ENCODE measurements at regions not wholly inside any gene's neighbourhood (a gene's known extent, or its start where the extent isn't known, plus 50 kb on each side); places are given as distances from the start of the nearest gene placed in this dataset.
"Not testable (repeated sequence)": the region's sequence is repeated elsewhere in the genome, so short reads cannot be mapped to it uniquely, and the experiment has no call there.

- no peaks in the 10 kb centered on the region for H3K9me3 Mint-ChIP-seq
- no peak overlapping the region for H3K4me3 Mint-ChIP-seq
- no peaks in the 10 kb centered on the region for H3K4me1 Mint-ChIP-seq (ENCODE audit: low read depth)
- DNase-seq, result no peak
- no peaks in the 10 kb centered on the region for H3K36me3 Mint-ChIP-seq (ENCODE audit: low read depth)
- no peak overlapping the region for H3K27ac Mint-ChIP-seq
- CTCF ChIA-PET, result interaction anchor here (1.2 kb wide), 1 partner anchor 229 kb away, joined by 3 read pairs; no protein-coding TSS in a partner anchor
- no peaks in the 10 kb centered on the region for H3K27me3 Mint-ChIP-seq (ENCODE audit: low read depth)
- intact Hi-C loops (cut with micrococcal nuclease), result no loop called here
Measured at GRCh38 chr6:3970097-3970496, 108.8 kb downstream of the FAM217A start.

- H3K27ac Mint-ChIP-seq; H3K27me3 Mint-ChIP-seq (ENCODE audit: low read depth); H3K9me3 Mint-ChIP-seq; H3K36me3 Mint-ChIP-seq (ENCODE audit: low read depth); H3K4me1 Mint-ChIP-seq (ENCODE audit: low read depth); H3K4me3 Mint-ChIP-seq; intact Hi-C loops (cut with micrococcal nuclease); DNase-seq: not testable (repeated sequence)
- CTCF ChIA-PET, result interaction anchor here (0.6 kb wide), 1 partner anchor 231 kb away, joined by 6 read pairs; no protein-coding TSS in a partner anchor
Measured at GRCh38 chr6:3973152-3973551, 105.8 kb downstream of the FAM217A start.

- no peaks in the 10 kb centered on the region for H3K9me3 Mint-ChIP-seq
- no peaks in the 10 kb centered on the region for H3K27me3 Mint-ChIP-seq (ENCODE audit: low read depth)
- no peak overlapping the region for H3K27ac Mint-ChIP-seq
- DNase-seq, result peak; percentile 64
- no peak overlapping the region for H3K4me3 Mint-ChIP-seq
- CTCF ChIA-PET, result interaction anchor here (0.6 to 3.3 kb wide), 44 partner anchors 7 to 565 kb away, joined by 3 to 39 read pairs (median 5); partner anchors contain the start of gene FAM50B
- intact Hi-C loops (cut with micrococcal nuclease), result loop anchor here (1.0 to 5.0 kb wide), 7 partner anchors 30 to 236 kb away; partner anchors contain the start of gene FAM50B
- peaks cover 8% of the 10 kb centered on the region for H3K36me3 Mint-ChIP-seq (ENCODE audit: low read depth)
- H3K4me1 Mint-ChIP-seq (ENCODE audit: low read depth), result peaks cover 6% of the 10 kb centered on the region
Measured at GRCh38 chr6:3977875-3978711, 100.8 kb downstream of the FAM217A start.

- not testable (repeated sequence) for DNase-seq; H3K27me3 Mint-ChIP-seq (ENCODE audit: low read depth); H3K9me3 Mint-ChIP-seq; H3K4me3 Mint-ChIP-seq; H3K27ac Mint-ChIP-seq; H3K4me1 Mint-ChIP-seq (ENCODE audit: low read depth)
- intact Hi-C loops (cut with micrococcal nuclease), result loop anchor here (1.0 to 5.0 kb wide), 7 partner anchors 29 to 237 kb away; partner anchors contain the start of gene FAM50B
- peaks cover 11% of the 10 kb centered on the region for H3K36me3 Mint-ChIP-seq (ENCODE audit: low read depth)
- CTCF ChIA-PET, result interaction anchor here (0.7 to 3.3 kb wide), 28 partner anchors 8 to 452 kb away, joined by 3 to 39 read pairs (median 5); partner anchors contain the start of gene FAM50B
Measured at GRCh38 chr6:3978966-3979365, 100.0 kb downstream of the FAM217A start.

- intact Hi-C loops (cut with micrococcal nuclease), result no loop called here
- Mint-ChIP-seq H3K27me3 (ENCODE audit: low read depth) (no peaks in the 10 kb centered on the region), H3K4me1 (ENCODE audit: low read depth) (peaks cover 6% of the 10 kb centered on the region), H3K9me3 (no peaks in the 10 kb centered on the region), H3K4me3 (no peak overlapping the region), H3K36me3 (ENCODE audit: low read depth) (peaks cover 11% of the 10 kb centered on the region), H3K27ac (no peak overlapping the region)
- CTCF ChIA-PET, result interaction anchor here (0.7 to 0.8 kb wide), 2 partner anchors 232 to 239 kb away, joined by 3 read pairs; no protein-coding TSS in a partner anchor
- no peak for DNase-seq
Measured at GRCh38 chr6:3981917-3982316, 97.0 kb downstream of the FAM217A start.

GRCh38 chr6:3983778-3984177 lies 95.2 kb downstream of the FAM217A start:
- no peak overlapping the region for H3K27ac Mint-ChIP-seq
- CTCF ChIA-PET, result no interaction called here
- intact Hi-C loops (cut with micrococcal nuclease), result no loop called here

GRCh38 chr6:3984494-3984893 lies 94.4 kb downstream of the FAM217A start:
- H3K9me3 Mint-ChIP-seq, result no peaks in the 10 kb centered on the region
- CTCF ChIA-PET, result interaction anchor here (2.1 kb wide), 1 partner anchor 9 kb away, joined by 6 read pairs; no protein-coding TSS in a partner anchor
- H3K4me1 Mint-ChIP-seq (ENCODE audit: low read depth), result no peaks in the 10 kb centered on the region
- H3K36me3 Mint-ChIP-seq (ENCODE audit: low read depth), result peaks cover 11% of the 10 kb centered on the region
- intact Hi-C loops (cut with micrococcal nuclease), result no loop called here
- DNase-seq, result no peak
- H3K27ac Mint-ChIP-seq, result no peak overlapping the region
- no peak overlapping the region for H3K4me3 Mint-ChIP-seq
- no peaks in the 10 kb centered on the region for H3K27me3 Mint-ChIP-seq (ENCODE audit: low read depth)

More at GRCh38 chr6:3983778-3984177, 95.2 kb downstream of the FAM217A start:
- H3K27me3 Mint-ChIP-seq (ENCODE audit: low read depth), result no peaks in the 10 kb centered on the region
- DNase-seq, result no peak
- H3K4me1 Mint-ChIP-seq (ENCODE audit: low read depth), result no peaks in the 10 kb centered on the region
- no peaks in the 10 kb centered on the region for H3K9me3 Mint-ChIP-seq
- H3K4me3 Mint-ChIP-seq, result no peak overlapping the region
- H3K36me3 Mint-ChIP-seq (ENCODE audit: low read depth), result peaks cover 11% of the 10 kb centered on the region

GRCh38 chr6:3986241-3986640 lies 92.7 kb downstream of the FAM217A start:
- Mint-ChIP-seq H3K4me3 (no peak overlapping the region), H3K36me3 (ENCODE audit: low read depth) (peaks cover 10% of the 10 kb centered on the region), H3K4me1 (ENCODE audit: low read depth) (peaks cover 6% of the 10 kb centered on the region), H3K27me3 (ENCODE audit: low read depth) (no peaks in the 10 kb centered on the region), H3K9me3 (no peaks in the 10 kb centered on the region), H3K27ac (no peak overlapping the region)
- CTCF ChIA-PET, result interaction anchor here (0.7 to 2.1 kb wide), 6 partner anchors 11 to 254 kb away, joined by 3 to 9 read pairs (median 5); partner anchors contain the start of gene FAM50B
- intact Hi-C loops (cut with micrococcal nuclease), result no loop called here
- DNase-seq, result no peak

- CTCF ChIA-PET, result interaction anchor here (0.7 to 2.1 kb wide), 4 partner anchors 11 to 137 kb away, joined by 3 to 9 read pairs (median 4); partner anchors contain the start of gene FAM50B
- intact Hi-C loops (cut with micrococcal nuclease), result no loop called here
- peaks cover 6% of the 10 kb centered on the region for H3K4me1 Mint-ChIP-seq (ENCODE audit: low read depth)
- H3K9me3 Mint-ChIP-seq, result no peaks in the 10 kb centered on the region
- DNase-seq, result no peak
- no peaks in the 10 kb centered on the region for H3K27me3 Mint-ChIP-seq (ENCODE audit: low read depth)
- no peak overlapping the region for H3K4me3 Mint-ChIP-seq
- peaks cover 8% of the 10 kb centered on the region for H3K36me3 Mint-ChIP-seq (ENCODE audit: low read depth)
- H3K27ac Mint-ChIP-seq, result no peak overlapping the region
Measured at GRCh38 chr6:3987053-3987452, 91.9 kb downstream of the FAM217A start.

GRCh38 chr6:3987576-3987975 lies 91.4 kb downstream of the FAM217A start:
- Mint-ChIP-seq H3K36me3 (ENCODE audit: low read depth) (peaks cover 4% of the 10 kb centered on the region), H3K9me3 (no peaks in the 10 kb centered on the region), H3K4me1 (ENCODE audit: low read depth) (peaks cover 6% of the 10 kb centered on the region), H3K27ac (no peak overlapping the region), H3K27me3 (ENCODE audit: low read depth) (no peaks in the 10 kb centered on the region), H3K4me3 (no peak overlapping the region)
- CTCF ChIA-PET, result no interaction called here
- DNase-seq, result no peak
- intact Hi-C loops (cut with micrococcal nuclease), result no loop called here

- Mint-ChIP-seq H3K27ac (no peak overlapping the region), H3K4me3 (peak overlapping the region; percentile 3), H3K27me3 (ENCODE audit: low read depth) (no peaks in the 10 kb centered on the region), H3K36me3 (ENCODE audit: low read depth) (no peaks in the 10 kb centered on the region), H3K9me3 (no peaks in the 10 kb centered on the region), H3K4me1 (ENCODE audit: low read depth) (peaks cover 6% of the 10 kb centered on the region)
- intact Hi-C loops (cut with micrococcal nuclease), result loop anchor here (1.0 to 2.0 kb wide), 3 partner anchors 26 to 249 kb away; partner anchors contain the start of gene FAM50B
- CTCF ChIA-PET, result interaction anchor here (0.5 to 3.5 kb wide), 19 partner anchors 10 to 1239 kb away, joined by 3 to 25 read pairs (median 4); partner anchors contain the start of gene FAM50B
- peak; percentile 85 for DNase-seq
Measured at GRCh38 chr6:3990692-3991491, 88.0 kb downstream of the FAM217A start.

- no peak overlapping the region for H3K27ac Mint-ChIP-seq
- H3K4me3 Mint-ChIP-seq, result no peak overlapping the region
- H3K9me3 Mint-ChIP-seq, result no peaks in the 10 kb centered on the region
- no peaks in the 10 kb centered on the region for H3K27me3 Mint-ChIP-seq (ENCODE audit: low read depth)
- peaks cover 6% of the 10 kb centered on the region for H3K4me1 Mint-ChIP-seq (ENCODE audit: low read depth)
- CTCF ChIA-PET, result interaction anchor here (0.8 kb wide), 1 partner anchor 9 kb away, joined by 8 read pairs; no protein-coding TSS in a partner anchor
- intact Hi-C loops (cut with micrococcal nuclease), result loop anchor here (1.0 to 2.0 kb wide), 2 partner anchors 25 to 250 kb away; no protein-coding TSS in a partner anchor
- H3K36me3 Mint-ChIP-seq (ENCODE audit: low read depth), result no peaks in the 10 kb centered on the region
- no peak for DNase-seq
Measured at GRCh38 chr6:3991941-3992340, 87.0 kb downstream of the FAM217A start.

Measured in activated naive CD4-positive, alpha-beta T cell treated with anti-CD3 and anti-CD28 coated beads for 36 hours (primary cell).